SK-N-MC (cell line): ENCODE measurements at regions not wholly inside any gene's neighbourhood (a gene's known extent, or its start where the extent isn't known, plus 50 kb on each side); places are given as distances from the start of the nearest gene placed in this dataset.

Source experiments
- DNase-seq: peaks from one replicate; pipeline ENCODE4 v3.0.0-alpha.2; 2011; ENCODE audit warnings: low read depth, low spot score
- H3K27ac ChIP-seq: fragments of 200-600 bp; sonication (generic); 2 replicates; pipeline ENCODE4 v1.5.1; 2016; ENCODE audit warnings: mixed run types
- H3K36me3 ChIP-seq: fragments of 200-600 bp; sonication (generic); 2 replicates; pipeline ENCODE4 v1.6.1; 2017; ENCODE audit warnings: antibody characterized with exemption, low read length, mixed read lengths; ENCODE audit not compliant: insufficient read depth
- H3K4me3 ChIP-seq: fragments of 200-600 bp; sonication (generic); 2 replicates; pipeline ENCODE4 v1.5.1; 2016
- H3K9ac ChIP-seq: fragments of 200-600 bp; sonication (generic); 2 replicates; pipeline ENCODE4 v1.8.0; 2017; ENCODE audit warnings: mixed run types, mixed read lengths; ENCODE audit not compliant: insufficient read length
- H3K9me3 ChIP-seq: fragments of 200-600 bp; sonication (generic); 2 replicates; pipeline ENCODE4 v1.6.1; 2017; ENCODE audit warnings: low read depth, mild to moderate bottlenecking, antibody characterized with exemption, low read length, moderate library complexity, mixed read lengths
- EZH2 ChIP-seq: fragments of 200-600 bp; sonication (generic); IDR thresholded peaks from one replicate; pipeline ENCODE4 v1.6.1; 2017; ENCODE audit warnings: antibody characterized with exemption
- FOXP2 ChIP-seq: optimal IDR thresholded peaks from 2 replicates; pipeline ENCODE3; 2011; ENCODE audit warnings: mild to moderate bottlenecking, moderate library complexity; ENCODE audit not compliant: insufficient read depth; ENCODE audit errors: extremely low read length, control extremely low read depth
- POLR2AphosphoS5 ChIP-seq: IDR thresholded peaks from 2 replicates; pipeline ENCODE4 v1.6.1; 2012; ENCODE audit warnings: mild to moderate bottlenecking, low read depth, low read length, borderline replicate concordance

- H3K36me3 ChIP-seq, result no peaks in the 10 kb centered on the region
- no peak overlapping the region for H3K27ac ChIP-seq
- no peak overlapping the region for H3K4me3 ChIP-seq
- TF ChIP-seq POLR2AphosphoS5, result no peak
- TF ChIP-seq FOXP2, result no peak
- no peak for TF ChIP-seq EZH2
- H3K9ac ChIP-seq, result no peak overlapping the region
- no peak for DNase-seq
- H3K9me3 ChIP-seq, result no peaks in the 10 kb centered on the region
These were observed 239.3 kb downstream of the CETN3 start for GRCh38 chr5:90170261-90170660.

DNA sequence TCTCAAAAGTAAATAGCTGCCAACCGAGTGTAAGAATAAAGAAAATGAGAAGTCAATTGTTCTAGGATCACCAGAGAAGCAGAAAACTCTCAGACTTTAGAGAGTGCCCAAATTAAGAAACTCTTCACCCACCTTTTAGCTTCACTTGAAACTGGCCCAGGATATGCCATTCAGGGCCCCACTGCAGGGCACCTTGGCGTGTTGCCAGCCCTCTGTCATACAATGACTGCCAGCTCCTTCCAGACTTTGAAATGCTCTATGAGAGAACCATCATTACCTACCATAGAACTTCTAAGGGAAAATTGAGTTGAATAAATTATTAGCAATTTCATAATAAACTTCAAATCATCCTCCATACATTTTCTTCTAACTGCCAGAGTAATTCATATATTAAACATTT is 240.5 kb downstream of the CETN3 start:
- no peak for DNase-seq
- no peaks in the 10 kb centered on the region for H3K36me3 ChIP-seq
- no peak overlapping the region for H3K9ac ChIP-seq
- TF ChIP-seq FOXP2 (no peak), EZH2 (no peak), POLR2AphosphoS5 (no peak)
- no peak overlapping the region for H3K27ac ChIP-seq
- H3K4me3 ChIP-seq, result no peak overlapping the region
- H3K9me3 ChIP-seq, result no peaks in the 10 kb centered on the region

DNA sequence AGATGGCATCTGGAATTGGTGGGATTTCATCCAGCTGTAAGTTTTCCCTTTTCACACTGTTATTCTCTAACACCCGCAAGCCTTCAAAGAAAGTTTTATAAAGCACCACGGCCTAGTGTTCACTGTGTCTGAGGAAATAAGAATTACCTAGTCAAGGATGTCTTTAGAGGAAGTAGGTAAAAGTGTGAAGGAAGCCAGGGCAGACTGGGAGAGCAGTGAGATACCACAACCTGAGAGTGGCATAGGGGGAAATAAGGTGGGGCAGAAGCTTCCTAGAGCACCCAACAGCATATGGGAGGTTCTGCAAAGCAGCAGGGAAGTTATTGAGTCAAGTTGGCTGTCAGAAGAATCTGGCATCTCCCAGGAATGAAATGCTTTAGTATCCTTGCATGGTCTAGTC is 241.2 kb downstream of the CETN3 start:
- H3K27ac ChIP-seq, result no peak overlapping the region
- H3K36me3 ChIP-seq, result no peaks in the 10 kb centered on the region
- TF ChIP-seq FOXP2, result no peak
- TF ChIP-seq POLR2AphosphoS5, result no peak
- no peak for TF ChIP-seq EZH2
- no peak overlapping the region for H3K9ac ChIP-seq
- H3K9me3 ChIP-seq, result no peaks in the 10 kb centered on the region
- DNase-seq, result no peak
- no peak overlapping the region for H3K4me3 ChIP-seq

DNA sequence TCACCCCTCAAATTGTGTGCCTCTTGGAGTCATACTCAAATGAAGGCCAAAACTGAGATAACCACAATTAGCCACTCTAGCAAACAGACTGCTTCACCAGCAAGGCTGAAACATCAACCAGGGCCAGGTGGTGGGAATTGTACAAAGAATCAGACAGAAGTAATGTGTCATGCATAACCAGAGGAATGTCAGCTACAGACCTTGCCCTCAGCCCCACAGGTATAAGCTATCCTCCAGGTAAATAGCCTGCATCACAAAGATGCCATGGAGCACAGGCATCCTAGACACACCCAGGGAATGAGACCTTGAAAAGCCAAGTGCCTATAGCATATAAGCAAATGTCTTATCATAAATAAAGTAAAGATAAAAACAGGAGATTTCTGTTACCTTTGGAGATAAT is 242.7 kb downstream of the CETN3 start:
- no peak overlapping the region for H3K4me3 ChIP-seq
- TF ChIP-seq FOXP2 (no peak), POLR2AphosphoS5 (no peak), EZH2 (no peak)

GRCh38 chr5:90162324-90162723 is 247.2 kb downstream of the CETN3 start:
- no peaks in the 10 kb centered on the region for H3K9me3 ChIP-seq
- no peak for DNase-seq
- TF ChIP-seq FOXP2 (no peak), EZH2 (no peak), POLR2AphosphoS5 (no peak)
- H3K4me3 ChIP-seq, result peak overlapping the region; percentile 55
- no peak overlapping the region for H3K9ac ChIP-seq
- H3K27ac ChIP-seq, result peak overlapping the region; percentile 83; the same call in 1 of the 2 replicates
- H3K36me3 ChIP-seq, result no peaks in the 10 kb centered on the region

More for the DNA sequence above, 242.7 kb downstream of the CETN3 start:
- Histone ChIP-seq H3K9me3 (no peaks in the 10 kb centered on the region), H3K36me3 (no peaks in the 10 kb centered on the region), H3K9ac (no peak overlapping the region), H3K27ac (no peak overlapping the region)
- DNase-seq, result no peak

- Histone ChIP-seq H3K9ac (no peak overlapping the region), H3K36me3 (no peaks in the 10 kb centered on the region), H3K9me3 (no peaks in the 10 kb centered on the region), H3K4me3 (peak overlapping the region; percentile 55), H3K27ac (peak overlapping the region; percentile 83; the same call in 1 of the 2 replicates)
- no peak for DNase-seq
- TF ChIP-seq EZH2 (no peak), POLR2AphosphoS5 (no peak), FOXP2 (no peak)
These were observed 248.1 kb downstream of the CETN3 start for GRCh38 chr5:90161414-90161813.

- Histone ChIP-seq H3K27ac (no peak overlapping the region), H3K4me3 (no peak overlapping the region), H3K9ac (no peak overlapping the region), H3K9me3 (no peaks in the 10 kb centered on the region), H3K36me3 (no peaks in the 10 kb centered on the region)
- DNase-seq, result no peak
- TF ChIP-seq EZH2, result no peak
- TF ChIP-seq POLR2AphosphoS5, result no peak
- TF ChIP-seq FOXP2, result no peak
These were observed 251.4 kb downstream of the CETN3 start for GRCh38 chr5:90158131-90158530.

DNA sequence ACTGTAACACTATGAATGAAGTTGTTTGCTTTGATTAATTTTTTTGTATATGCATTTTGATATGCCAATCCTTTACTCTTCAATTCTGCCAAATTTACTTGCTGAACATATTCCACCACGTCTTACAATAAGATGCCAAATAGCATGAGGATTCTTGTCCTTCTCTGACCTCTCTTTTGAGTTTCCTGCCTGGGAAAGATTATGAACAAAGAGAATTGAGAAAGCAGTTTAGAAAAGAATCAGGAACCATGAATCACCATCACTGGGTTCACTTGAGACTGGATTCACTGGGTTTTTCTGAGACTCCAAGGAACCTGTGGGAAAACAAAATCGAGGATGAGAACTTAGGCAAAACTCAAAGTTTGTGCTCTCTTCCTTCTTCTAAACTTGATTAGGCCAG is 256.5 kb downstream of the CETN3 start:
- Histone ChIP-seq H3K27ac (no peak overlapping the region), H3K36me3 (no peaks in the 10 kb centered on the region), H3K9ac (no peak overlapping the region), H3K4me3 (no peak overlapping the region), H3K9me3 (no peaks in the 10 kb centered on the region)
- DNase-seq, result no peak
- TF ChIP-seq POLR2AphosphoS5 (no peak), FOXP2 (no peak), EZH2 (no peak)

- H3K27ac ChIP-seq, result no peak overlapping the region
- H3K4me3 ChIP-seq, result no peak overlapping the region
- no peak overlapping the region for H3K9ac ChIP-seq
- no peaks in the 10 kb centered on the region for H3K36me3 ChIP-seq
- no peaks in the 10 kb centered on the region for H3K9me3 ChIP-seq
- TF ChIP-seq EZH2, result no peak
- TF ChIP-seq FOXP2, result no peak
- TF ChIP-seq POLR2AphosphoS5, result no peak
- DNase-seq, result no peak
These were observed 264.8 kb downstream of the CETN3 start for GRCh38 chr5:90144625-90145327.
